ENCODE measurements at regions not wholly inside any gene's neighbourhood (a gene's known extent, or its start where the extent isn't known, plus 50 kb on each side); places are given as distances from the start of the nearest gene placed in this dataset.

- TF ChIP-seq, protein P1, sequence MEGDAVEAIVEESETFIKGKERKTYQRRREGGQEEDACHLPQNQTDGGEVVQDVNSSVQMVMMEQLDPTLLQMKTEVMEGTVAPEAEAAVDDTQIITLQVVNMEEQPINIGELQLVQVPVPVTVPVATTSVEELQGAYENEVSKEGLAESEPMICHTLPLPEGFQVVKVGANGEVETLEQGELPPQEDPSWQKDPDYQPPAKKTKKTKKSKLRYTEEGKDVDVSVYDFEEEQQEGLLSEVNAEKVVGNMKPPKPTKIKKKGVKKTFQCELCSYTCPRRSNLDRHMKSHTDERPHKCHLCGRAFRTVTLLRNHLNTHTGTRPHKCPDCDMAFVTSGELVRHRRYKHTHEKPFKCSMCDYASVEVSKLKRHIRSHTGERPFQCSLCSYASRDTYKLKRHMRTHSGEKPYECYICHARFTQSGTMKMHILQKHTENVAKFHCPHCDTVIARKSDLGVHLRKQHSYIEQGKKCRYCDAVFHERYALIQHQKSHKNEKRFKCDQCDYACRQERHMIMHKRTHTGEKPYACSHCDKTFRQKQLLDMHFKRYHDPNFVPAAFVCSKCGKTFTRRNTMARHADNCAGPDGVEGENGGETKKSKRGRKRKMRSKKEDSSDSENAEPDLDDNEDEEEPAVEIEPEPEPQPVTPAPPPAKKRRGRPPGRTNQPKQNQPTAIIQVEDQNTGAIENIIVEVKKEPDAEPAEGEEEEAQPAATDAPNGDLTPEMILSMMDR (optimal IDR thresholded peaks at IDR 0.05 in 1 of 3, IDR thresholded peaks at IDR 0.05 in 1 of 3, conservative IDR thresholded peaks at IDR 0.05 in 1 of 3; ENCODE audit: extremely low read depth in 1 of 3, insufficient read depth in 2 of 3, low read length in 3 of 3): no peak
- no peak for TF ChIP-seq EZH2 (IDR thresholded peaks at IDR 0.05; ENCODE audit: low read length)
Observed at GRCh38 chr16:85503679-85504231, 109.4 kb upstream of the GSE1 start.
